Stimulated activated CD4-positive, alpha-beta T cell treated with anti-CD3 and anti-CD28 coated beads, Interleukin-2, amount 100 ng/mL, for 4 hours (primary cell): ENCODE measurements at regions not wholly inside any gene's neighbourhood (a gene's known extent, or its start where the extent isn't known, plus 50 kb on each side); places are given as distances from the start of the nearest gene placed in this dataset.

Experiments used
- DNase-seq: peaks from one replicate; pipeline ENCODE4 v3.0.0-alpha.2; 2020; ENCODE audit warnings: low read depth

DNA sequence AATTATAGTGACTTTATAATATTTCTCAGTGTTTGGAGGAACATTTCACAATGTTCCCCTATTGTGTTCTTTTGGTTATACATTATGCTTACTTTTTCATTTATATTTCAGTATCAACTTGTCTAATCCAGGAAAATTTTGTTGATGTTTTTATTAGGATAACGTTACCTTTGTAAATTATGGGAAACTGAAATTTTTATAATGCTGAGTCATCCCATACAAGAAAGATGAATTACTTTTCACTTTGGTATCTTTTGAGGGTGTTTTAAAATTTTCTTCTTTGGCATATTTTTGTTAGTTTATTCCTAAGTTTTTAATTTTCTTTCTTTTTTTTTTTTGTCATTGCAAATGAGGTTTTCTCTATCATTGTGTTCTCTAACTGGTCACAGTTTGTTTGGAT lies 542.7 kb downstream of the SLC16A7 start:
- no peak for DNase-seq

DNA sequence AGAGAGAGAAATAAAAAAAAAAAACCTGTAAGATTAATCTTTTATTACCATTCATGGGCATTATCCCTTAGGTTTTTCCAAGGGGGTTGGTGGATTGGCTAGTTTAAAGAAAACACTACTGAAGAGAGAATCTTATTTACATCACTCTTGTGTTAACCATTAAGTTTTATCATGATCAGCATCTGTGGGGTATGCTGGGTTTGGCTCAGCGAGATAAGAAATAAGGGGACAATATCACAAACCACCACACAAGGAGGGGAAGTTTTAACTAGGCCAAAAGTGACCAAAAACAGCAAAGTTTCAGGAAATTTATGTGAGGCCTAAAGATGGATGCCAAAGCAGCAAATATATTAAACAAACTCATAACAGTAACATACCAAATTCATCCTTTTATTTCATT lies 548.6 kb downstream of the SLC16A7 start:
- DNase-seq, result no peak

- DNase-seq, result no peak
Observed at GRCh38 chr12:60148109-60148508, 552.3 kb downstream of the SLC16A7 start.

- DNase-seq, result no peak
Observed at GRCh38 chr12:60148831-60149230, 553.0 kb downstream of the SLC16A7 start.

GRCh38 chr12:60152756-60153155 lies 556.9 kb downstream of the SLC16A7 start:
- DNase-seq, result no peak

GRCh38 chr12:60159761-60160160 lies 563.9 kb downstream of the SLC16A7 start:
- DNase-seq, result no peak

- no peak for DNase-seq
Observed at GRCh38 chr12:60162988-60163720, 567.3 kb downstream of the SLC16A7 start.

- no peak for DNase-seq
Observed at GRCh38 chr12:60165781-60166180, 570.0 kb downstream of the SLC16A7 start.

- no peak for DNase-seq
Observed at GRCh38 chr12:60168441-60168840, 572.6 kb downstream of the SLC16A7 start.

- DNase-seq, result no peak
Observed at GRCh38 chr12:60169904-60170303, 574.1 kb downstream of the SLC16A7 start.

GRCh38 chr12:60172266-60173211 lies 576.7 kb downstream of the SLC16A7 start:
- DNase-seq, result no peak

DNA sequence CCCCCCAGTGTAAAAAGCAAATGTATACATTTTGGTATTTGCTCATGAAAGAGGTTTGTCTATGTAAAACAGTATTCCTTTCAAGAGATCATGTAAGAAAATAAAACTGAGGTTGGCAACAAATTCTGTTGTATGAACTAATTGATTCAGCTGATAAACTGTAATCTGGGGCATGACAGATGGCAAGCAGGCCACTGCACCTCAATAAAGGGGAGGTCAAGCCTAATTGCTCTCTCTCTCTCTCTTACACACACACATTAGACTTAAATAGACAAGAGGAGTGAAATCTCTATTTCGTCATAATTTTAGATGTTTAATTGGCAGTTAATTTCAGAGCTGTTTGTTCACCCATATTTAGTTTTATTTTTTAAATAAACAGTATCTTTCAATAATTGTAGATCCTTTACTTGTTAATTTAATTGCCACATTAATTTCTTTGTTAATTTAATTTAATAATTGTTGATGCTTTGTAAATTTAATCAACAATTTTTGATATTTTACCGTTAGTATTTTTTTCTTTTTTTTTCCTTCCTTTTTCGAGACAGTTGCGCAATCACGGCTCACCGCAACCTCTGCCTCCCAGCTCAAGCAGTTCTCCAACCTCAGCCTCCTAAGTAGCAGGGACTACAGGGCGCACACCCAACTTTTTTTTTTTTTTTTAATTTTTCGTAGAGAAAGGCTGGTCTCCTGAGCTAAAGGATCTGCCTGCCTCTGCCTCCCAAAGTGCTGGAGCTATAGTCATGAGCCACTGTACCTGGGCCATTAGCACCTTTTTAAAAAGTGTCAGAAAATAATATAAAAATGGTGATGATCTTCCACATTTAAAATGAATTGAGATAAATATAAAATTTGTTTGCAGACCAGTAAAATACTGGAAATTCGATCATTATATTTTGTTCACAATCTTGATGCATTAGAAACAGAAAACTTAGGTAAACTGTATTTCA lies 577.7 kb downstream of the SLC16A7 start:
- no peak for DNase-seq

GRCh38 chr12:60174476-60174875 lies 578.6 kb downstream of the SLC16A7 start:
- no peak for DNase-seq

- DNase-seq, result no peak
Observed at GRCh38 chr12:60174941-60175340, 579.1 kb downstream of the SLC16A7 start.

DNA sequence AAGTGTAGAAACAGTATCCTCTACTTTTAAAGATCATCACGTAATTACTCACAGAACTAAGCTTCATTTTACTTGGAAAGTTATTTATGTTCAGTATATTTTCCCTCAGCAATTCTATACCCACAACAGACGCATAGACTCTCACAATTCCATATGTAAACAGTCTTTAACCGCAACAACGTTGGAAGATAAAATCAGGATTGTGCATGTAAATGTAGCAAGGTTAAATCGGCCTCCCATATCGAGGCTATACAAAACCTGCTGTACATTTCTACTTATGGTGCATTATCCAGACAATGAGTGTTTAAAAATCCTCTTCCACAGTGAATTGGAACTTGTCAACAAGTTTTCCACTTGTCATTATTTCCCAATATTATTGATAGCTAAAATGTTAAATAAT lies 581.1 kb downstream of the SLC16A7 start:
- no peak for DNase-seq

- DNase-seq, result no peak
Observed at GRCh38 chr12:60180298-60180697, 584.5 kb downstream of the SLC16A7 start.

DNA sequence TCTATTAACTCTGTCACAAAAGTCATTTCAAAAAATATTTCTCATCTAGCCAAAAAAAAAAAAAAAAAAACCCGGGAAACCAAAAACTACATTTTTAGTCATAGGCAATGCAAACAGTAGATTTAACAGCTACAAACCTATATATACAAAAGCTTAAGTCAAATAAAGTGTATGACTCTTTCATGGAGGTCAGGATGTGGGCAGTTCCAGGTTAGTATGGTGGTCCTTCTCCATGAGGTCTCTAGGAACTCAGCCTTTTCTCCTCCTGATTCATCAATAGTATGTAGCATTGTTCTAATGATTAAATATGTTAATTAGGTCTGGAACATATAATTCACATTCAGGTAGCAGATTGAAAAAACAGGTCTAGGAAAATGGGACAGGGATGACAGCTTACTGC lies 586.5 kb downstream of the SLC16A7 start:
- no peak for DNase-seq

GRCh38 chr12:60184096-60184495 lies 588.3 kb downstream of the SLC16A7 start:
- no peak for DNase-seq

- no peak for DNase-seq
Observed at GRCh38 chr12:60185060-60185459, 589.2 kb downstream of the SLC16A7 start.

- DNase-seq, result no peak
Observed at GRCh38 chr12:60191271-60191670, 595.4 kb downstream of the SLC16A7 start.

- DNase-seq, result no peak
Observed at GRCh38 chr12:60191676-60192359, 596.0 kb downstream of the SLC16A7 start.
